Lower leg skin (tissue), 4 donors: ENCODE measurements at regions not wholly inside any gene's neighbourhood (a gene's known extent, or its start where the extent isn't known, plus 50 kb on each side); places are given as distances from the start of the nearest gene placed in this dataset.

Experiments used
- DNase-seq, 2 donors: peaks; one replicate each; pipeline ENCODE4 v3.0.0-alpha.2; 2019; ENCODE audit warnings: low spot score in 2 of 2
- H3K4me3 ChIP-seq: fragments of 200-600 bp; sonication (generic); 2 replicates; pipeline ENCODE4 v1.5.1; 2017; ENCODE audit warnings: mild to moderate bottlenecking, low read depth; ENCODE audit not compliant: poor library complexity, severe bottlenecking
- POLR2A ChIP-seq, 2 donors: fragments of 450-650 bp; IDR thresholded peaks; one replicate each; pipeline ENCODE4 v1.6.1; 2016 to 2017; ENCODE audit warnings: antibody characterized with exemption in 2 of 2, mild to moderate bottlenecking in 1 of 2, moderate library complexity in 1 of 2
- WGBS, 2 donors: methylation state at CpG; one replicate each; pipeline ENCODE4 v1.1.5; 2018; 5-methylcytosine and 5-hydroxymethylcytosine counted together
- intact Hi-C: fragments of 100-400 bp; cut with DNase I; formaldehyde crosslinking; loops from one replicate; pipeline ENCODE4 v1.15.0; 2023; ENCODE audit warnings: low total_unique reads
- TF ChIP-seq, protein P1 (sequence below), 3 donors: fragments of 450-650 bp; IDR thresholded peaks; one replicate each; pipeline ENCODE4 v1.5.1; 2016; ENCODE audit warnings: antibody characterized with exemption in 3 of 3, mild to moderate bottlenecking in 3 of 3, moderate library complexity in 2 of 3

DNA sequence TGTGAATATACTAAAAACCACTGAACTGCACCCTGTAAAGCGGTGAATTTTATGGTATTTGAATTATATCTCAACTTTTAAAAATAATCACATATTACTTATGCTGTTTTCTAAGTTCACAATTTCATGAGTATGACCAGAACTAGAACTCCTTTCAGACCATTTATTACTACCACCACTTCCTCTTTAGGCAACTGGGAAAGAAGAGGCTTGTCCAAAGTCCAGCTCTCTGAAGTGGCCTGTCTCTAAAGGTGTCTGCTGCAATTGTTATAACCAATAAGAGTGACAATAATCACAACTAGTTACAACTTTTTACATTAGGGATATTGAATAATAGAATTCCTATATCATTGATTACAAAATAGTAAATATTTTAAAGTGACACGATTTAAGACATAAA lies 267.9 kb upstream of the PIK3C3 start:
- no peak for DNase-seq
- 89% methylated on average over 2 of the region's 2 CpGs for WGBS, 2 donors
- no peak overlapping the region for H3K4me3 ChIP-seq
- intact Hi-C loops = no loop called here
- TF ChIP-seq, protein P1, sequence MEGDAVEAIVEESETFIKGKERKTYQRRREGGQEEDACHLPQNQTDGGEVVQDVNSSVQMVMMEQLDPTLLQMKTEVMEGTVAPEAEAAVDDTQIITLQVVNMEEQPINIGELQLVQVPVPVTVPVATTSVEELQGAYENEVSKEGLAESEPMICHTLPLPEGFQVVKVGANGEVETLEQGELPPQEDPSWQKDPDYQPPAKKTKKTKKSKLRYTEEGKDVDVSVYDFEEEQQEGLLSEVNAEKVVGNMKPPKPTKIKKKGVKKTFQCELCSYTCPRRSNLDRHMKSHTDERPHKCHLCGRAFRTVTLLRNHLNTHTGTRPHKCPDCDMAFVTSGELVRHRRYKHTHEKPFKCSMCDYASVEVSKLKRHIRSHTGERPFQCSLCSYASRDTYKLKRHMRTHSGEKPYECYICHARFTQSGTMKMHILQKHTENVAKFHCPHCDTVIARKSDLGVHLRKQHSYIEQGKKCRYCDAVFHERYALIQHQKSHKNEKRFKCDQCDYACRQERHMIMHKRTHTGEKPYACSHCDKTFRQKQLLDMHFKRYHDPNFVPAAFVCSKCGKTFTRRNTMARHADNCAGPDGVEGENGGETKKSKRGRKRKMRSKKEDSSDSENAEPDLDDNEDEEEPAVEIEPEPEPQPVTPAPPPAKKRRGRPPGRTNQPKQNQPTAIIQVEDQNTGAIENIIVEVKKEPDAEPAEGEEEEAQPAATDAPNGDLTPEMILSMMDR (IDR thresholded peaks at IDR 0.05) = no peak
- TF ChIP-seq POLR2A (IDR thresholded peaks at IDR 0.05) = no peak

DNA sequence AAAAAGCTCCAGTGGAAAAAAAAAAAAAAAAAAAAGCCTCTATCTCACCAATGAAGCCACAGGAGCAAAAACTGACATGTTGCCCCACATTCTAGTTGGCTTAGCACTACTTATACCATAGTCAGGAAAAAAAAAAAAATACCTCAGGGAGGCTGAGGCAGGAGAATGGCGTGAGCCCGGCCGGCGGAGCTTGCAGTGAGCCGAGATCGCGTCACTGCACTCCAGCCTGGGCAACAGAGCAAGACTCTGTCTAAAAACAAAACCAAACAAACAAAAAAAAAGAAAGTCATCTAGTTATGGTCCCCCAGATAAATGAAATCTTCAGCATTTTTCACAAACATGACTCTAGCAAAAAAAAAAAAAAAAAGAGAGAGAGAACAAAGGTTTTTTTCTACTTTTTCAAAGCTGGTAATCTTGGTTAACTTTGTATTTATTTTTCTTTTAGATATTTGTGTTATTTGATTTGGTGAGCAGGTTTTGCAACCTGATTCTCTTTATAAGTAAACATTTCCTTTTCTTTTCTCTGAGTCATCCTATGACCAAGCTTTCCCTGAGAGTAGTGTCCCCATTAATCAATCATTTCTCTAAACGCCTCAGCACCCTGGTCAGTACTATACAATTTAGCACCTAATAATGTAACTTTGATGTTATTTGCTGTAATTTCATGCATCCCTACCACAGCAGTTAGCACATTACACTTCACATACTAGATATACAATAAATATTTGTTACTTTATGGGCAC lies 273.7 kb upstream of the PIK3C3 start:
- H3K4me3 ChIP-seq = no peak overlapping the region
- intact Hi-C loops = no loop called here
- TF ChIP-seq POLR2A (IDR thresholded peaks at IDR 0.05) = no peak
- TF ChIP-seq, protein P1 (IDR thresholded peaks at IDR 0.05) = no peak
- 86 to 88% methylated on average over 8 of the region's 8 CpGs for WGBS, 2 donors
- DNase-seq = no peak

DNA sequence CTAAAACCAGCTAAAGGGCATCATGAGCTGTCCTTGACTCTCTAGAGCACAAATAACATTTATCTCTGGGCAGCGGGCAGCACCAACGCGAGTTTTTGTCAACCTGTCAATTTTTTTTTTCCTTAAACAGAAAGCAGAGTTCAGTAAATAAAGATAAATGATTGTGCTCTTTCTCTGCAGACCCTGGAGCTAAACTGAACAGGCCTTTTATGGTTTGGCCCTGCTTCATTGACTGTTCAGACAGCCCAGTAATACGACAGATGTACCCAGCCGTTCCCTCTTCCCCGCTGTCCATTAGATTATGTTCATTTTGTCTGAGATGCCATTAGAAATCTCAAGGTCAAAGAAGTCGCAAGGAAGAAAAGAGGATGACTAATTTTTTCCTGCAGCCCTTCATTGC lies 280.5 kb upstream of the PIK3C3 start:
- intact Hi-C loops = no loop called here
- 62 to 64% methylated on average over 7 of the region's 7 CpGs for WGBS, 2 donors

DNA sequence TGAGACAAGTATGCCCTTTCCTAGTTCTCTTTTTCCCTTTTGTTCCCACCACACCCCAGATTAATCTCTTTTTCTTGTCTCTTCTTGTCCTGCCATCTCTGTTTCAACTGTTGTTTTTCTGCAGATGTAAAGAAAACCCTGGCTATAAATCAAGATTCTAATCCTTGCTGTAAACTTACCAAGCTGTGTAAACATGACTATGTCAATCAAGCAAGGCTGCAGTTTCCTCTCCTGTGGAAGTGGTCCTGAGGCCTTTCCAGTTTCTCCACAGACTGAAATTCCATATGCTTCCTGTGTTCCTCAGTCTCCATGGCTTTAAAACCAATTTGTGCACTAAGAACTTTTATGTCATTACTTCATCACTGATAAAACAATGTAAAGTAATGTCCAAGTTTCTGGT lies 288.8 kb upstream of the PIK3C3 start:
- DNase-seq = no peak
- TF ChIP-seq, protein P1 (IDR thresholded peaks at IDR 0.05) = no peak
- no peak for TF ChIP-seq POLR2A (IDR thresholded peaks at IDR 0.05)
- no peak overlapping the region for H3K4me3 ChIP-seq
- intact Hi-C loops = no loop called here

More for the DNA sequence above, 280.5 kb upstream of the PIK3C3 start:
- no peak for DNase-seq
- H3K4me3 ChIP-seq = no peak overlapping the region
- TF ChIP-seq, protein P1 (IDR thresholded peaks at IDR 0.05) = no peak
- TF ChIP-seq POLR2A (IDR thresholded peaks at IDR 0.05) = no peak

DNA sequence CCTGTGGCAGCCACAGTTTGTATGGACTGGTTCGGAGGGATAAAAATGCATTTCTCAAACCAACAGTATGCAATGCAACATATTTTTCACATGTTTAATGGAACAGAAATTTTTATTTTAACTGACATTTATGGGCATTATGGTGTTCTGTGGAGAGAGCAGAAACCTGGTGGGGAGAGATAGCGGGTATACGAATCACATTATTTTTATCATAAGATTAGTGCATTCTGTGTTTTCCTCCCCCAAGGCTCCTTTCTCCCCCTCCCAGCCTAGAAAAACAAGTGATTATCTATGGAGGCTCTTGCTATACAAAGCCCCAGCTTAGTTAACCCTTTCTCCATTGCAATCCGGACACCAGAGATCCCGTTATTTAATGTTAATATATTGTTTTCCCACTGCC lies 289.8 kb upstream of the PIK3C3 start:
- 89 to 94% methylated on average over 5 of the region's 5 CpGs for WGBS, 2 donors
- H3K4me3 ChIP-seq = no peak overlapping the region
- intact Hi-C loops = no loop called here
- TF ChIP-seq POLR2A (IDR thresholded peaks at IDR 0.05) = no peak
- TF ChIP-seq, protein P1 (IDR thresholded peaks at IDR 0.05) = no peak
- no peak for DNase-seq

DNA sequence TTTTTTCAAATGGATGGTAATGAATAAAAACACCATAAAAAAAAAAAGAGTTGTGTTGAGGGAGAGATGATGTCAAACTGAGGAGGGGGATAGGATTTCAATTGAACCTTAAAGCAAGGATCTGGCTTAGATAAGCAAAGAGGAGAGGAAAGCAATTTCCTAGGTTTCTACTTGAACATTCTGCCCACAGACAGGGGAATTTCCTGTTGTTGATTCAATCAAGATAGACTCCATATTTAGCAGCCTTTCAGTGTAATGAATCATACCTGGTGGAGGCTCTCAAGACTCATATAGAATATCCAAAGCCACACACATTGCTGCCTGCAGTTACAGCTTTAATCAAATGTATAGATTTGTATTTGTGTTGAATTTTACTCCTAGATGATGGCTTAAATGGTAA lies 294.4 kb upstream of the PIK3C3 start:
- DNase-seq = no peak
- intact Hi-C loops = no loop called here
- H3K4me3 ChIP-seq = no peak overlapping the region
- TF ChIP-seq, protein P1 (IDR thresholded peaks at IDR 0.05) = no peak
- no peak for TF ChIP-seq POLR2A (IDR thresholded peaks at IDR 0.05)
